Type B pancreatic cell (in vitro differentiated cells): ENCODE measurements at regions not wholly inside any gene's neighbourhood (a gene's known extent, or its start where the extent isn't known, plus 50 kb on each side); places are given as distances from the start of the nearest gene placed in this dataset.
A peak's percentile ranks its signal among the peaks of the same experiment; 100 is the strongest.

Source experiments
- DNase-seq: peaks from one replicate; pipeline ENCODE4 v3.0.0; 2021; ENCODE audit warnings: mixed read lengths; ENCODE audit not compliant: unreplicated experiment; ENCODE audit errors: extremely low spot score
- H3K27ac Mint-ChIP-seq: 2 replicates; pipeline ENCODE4 v1.8.0; 2021; ENCODE audit warnings: mild to moderate bottlenecking, mixed read lengths
- H3K27me3 Mint-ChIP-seq: 2 replicates; pipeline ENCODE4 v1.8.0; 2021; ENCODE audit warnings: mixed read lengths
- H3K36me3 Mint-ChIP-seq: 2 replicates; pipeline ENCODE4 v1.8.0; 2021; ENCODE audit warnings: mixed read lengths
- H3K4me1 Mint-ChIP-seq: one replicate; pipeline ENCODE4 v1.8.0; 2021; ENCODE audit warnings: mixed read lengths; ENCODE audit not compliant: unreplicated experiment
- H3K4me3 Mint-ChIP-seq: 2 replicates; pipeline ENCODE4 v1.8.0; 2021; ENCODE audit warnings: mild to moderate bottlenecking, mixed read lengths
- H3K9me3 Mint-ChIP-seq: 2 replicates; pipeline ENCODE4 v1.8.0; 2021; ENCODE audit warnings: mixed read lengths
- CTCF ChIP-seq: fragments of 200-600 bp; sonication (generic); conservative IDR thresholded peaks from 2 replicates; pipeline ENCODE4 v1.5.0; 2021; ENCODE audit warnings: antibody characterized with exemption, mild to moderate bottlenecking

GRCh38 chr4:20487446-20487845 lies 212.8 kb upstream of the PACRGL start:
- Mint-ChIP-seq H3K36me3 (peaks cover 9% of the 10 kb centered on the region), H3K4me1 (no peaks in the 10 kb centered on the region), H3K27me3 (no peaks in the 10 kb centered on the region), H3K4me3 (no peak overlapping the region), H3K9me3 (no peaks in the 10 kb centered on the region), H3K27ac (no peak overlapping the region)
- DNase-seq, result no peak
- no peak for TF ChIP-seq CTCF

- TF ChIP-seq CTCF, result no peak
- H3K27me3 Mint-ChIP-seq, result no peaks in the 10 kb centered on the region
- no peak for DNase-seq
- no peak overlapping the region for H3K27ac Mint-ChIP-seq
- no peaks in the 10 kb centered on the region for H3K9me3 Mint-ChIP-seq
- peaks cover 10% of the 10 kb centered on the region for H3K36me3 Mint-ChIP-seq
- H3K4me1 Mint-ChIP-seq, result no peaks in the 10 kb centered on the region
- no peak overlapping the region for H3K4me3 Mint-ChIP-seq
These were observed 212.4 kb upstream of the PACRGL start for GRCh38 chr4:20487852-20488251.

- Mint-ChIP-seq H3K27ac (no peak overlapping the region), H3K4me3 (no peak overlapping the region), H3K4me1 (no peaks in the 10 kb centered on the region), H3K27me3 (no peaks in the 10 kb centered on the region), H3K9me3 (no peaks in the 10 kb centered on the region), H3K36me3 (peaks cover 16% of the 10 kb centered on the region)
- peak; percentile 60 for TF ChIP-seq CTCF
- no peak for DNase-seq
These were observed 209.5 kb upstream of the PACRGL start for GRCh38 chr4:20490734-20491133.

- no peak for TF ChIP-seq CTCF
- no peaks in the 10 kb centered on the region for H3K9me3 Mint-ChIP-seq
- H3K36me3 Mint-ChIP-seq, result peaks cover 14% of the 10 kb centered on the region
- H3K27me3 Mint-ChIP-seq, result no peaks in the 10 kb centered on the region
- H3K4me1 Mint-ChIP-seq, result no peaks in the 10 kb centered on the region
- no peak overlapping the region for H3K27ac Mint-ChIP-seq
- no peak overlapping the region for H3K4me3 Mint-ChIP-seq
- no peak for DNase-seq
These were observed 206.4 kb upstream of the PACRGL start for GRCh38 chr4:20493761-20494353.

- no peak for DNase-seq
- Mint-ChIP-seq H3K27ac (no peak overlapping the region), H3K36me3 (peaks cover 14% of the 10 kb centered on the region), H3K27me3 (no peaks in the 10 kb centered on the region), H3K4me3 (no peak overlapping the region), H3K4me1 (no peaks in the 10 kb centered on the region), H3K9me3 (no peaks in the 10 kb centered on the region)
- TF ChIP-seq CTCF, result no peak
These were observed 204.2 kb upstream of the PACRGL start for GRCh38 chr4:20496068-20496467.

- Mint-ChIP-seq H3K27ac (no peak overlapping the region), H3K4me1 (no peaks in the 10 kb centered on the region), H3K27me3 (no peaks in the 10 kb centered on the region), H3K9me3 (no peaks in the 10 kb centered on the region), H3K4me3 (no peak overlapping the region), H3K36me3 (no peaks in the 10 kb centered on the region)
- DNase-seq, result no peak
- no peak for TF ChIP-seq CTCF
These were observed 196.1 kb upstream of the PACRGL start for GRCh38 chr4:20504146-20504545.
